ENCODE measurements at regions not wholly inside any gene's neighbourhood (a gene's known extent, or its start where the extent isn't known, plus 50 kb on each side); places are given as distances from the start of the nearest gene placed in this dataset.

DNA sequence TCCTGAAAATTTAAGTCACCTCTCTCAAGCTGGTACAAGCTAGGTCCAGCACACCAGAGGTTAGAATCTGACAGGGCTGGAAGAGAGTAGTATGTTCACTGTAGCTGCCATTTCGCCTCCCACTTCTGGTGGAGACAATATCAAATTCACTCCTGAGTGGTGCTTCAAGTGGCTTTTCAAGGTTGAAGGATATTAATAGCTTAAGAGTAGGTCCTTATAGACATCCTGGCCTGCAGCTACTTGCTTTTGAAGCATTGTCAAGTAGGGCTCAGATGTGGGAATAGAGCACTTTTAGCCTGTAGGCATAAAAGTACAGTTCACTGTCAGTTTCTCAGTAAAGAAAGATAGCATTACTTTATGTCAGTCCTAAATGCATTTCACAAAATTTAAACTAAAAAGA, 270.5 kb upstream of the PLPP4 start:
- TF ChIP-seq, protein P1, sequence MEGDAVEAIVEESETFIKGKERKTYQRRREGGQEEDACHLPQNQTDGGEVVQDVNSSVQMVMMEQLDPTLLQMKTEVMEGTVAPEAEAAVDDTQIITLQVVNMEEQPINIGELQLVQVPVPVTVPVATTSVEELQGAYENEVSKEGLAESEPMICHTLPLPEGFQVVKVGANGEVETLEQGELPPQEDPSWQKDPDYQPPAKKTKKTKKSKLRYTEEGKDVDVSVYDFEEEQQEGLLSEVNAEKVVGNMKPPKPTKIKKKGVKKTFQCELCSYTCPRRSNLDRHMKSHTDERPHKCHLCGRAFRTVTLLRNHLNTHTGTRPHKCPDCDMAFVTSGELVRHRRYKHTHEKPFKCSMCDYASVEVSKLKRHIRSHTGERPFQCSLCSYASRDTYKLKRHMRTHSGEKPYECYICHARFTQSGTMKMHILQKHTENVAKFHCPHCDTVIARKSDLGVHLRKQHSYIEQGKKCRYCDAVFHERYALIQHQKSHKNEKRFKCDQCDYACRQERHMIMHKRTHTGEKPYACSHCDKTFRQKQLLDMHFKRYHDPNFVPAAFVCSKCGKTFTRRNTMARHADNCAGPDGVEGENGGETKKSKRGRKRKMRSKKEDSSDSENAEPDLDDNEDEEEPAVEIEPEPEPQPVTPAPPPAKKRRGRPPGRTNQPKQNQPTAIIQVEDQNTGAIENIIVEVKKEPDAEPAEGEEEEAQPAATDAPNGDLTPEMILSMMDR (conservative IDR thresholded peaks at IDR 0.05; ENCODE audit: low read length) = no peak
- TF ChIP-seq EZH2phosphoT487 (IDR thresholded peaks at IDR 0.05; ENCODE audit: borderline replicate concordance, low read depth, low read length) = no peak
